ENCODE measurements at regions not wholly inside any gene's neighbourhood (a gene's known extent, or its start where the extent isn't known, plus 50 kb on each side); places are given as distances from the start of the nearest gene placed in this dataset.

GRCh38 chr22:44647141-44647540 lies 54.9 kb upstream of the PRR5 start:
- H3K27me3 ChIP-seq (ENCODE audit: control insufficient read depth, insufficient read depth, low read length): 0 out of 2 replicates have a peak, but pooled peaks cover 2% of the 10 kb centered on the region
- H2AK5ac ChIP-seq (ENCODE audit: low read depth, low read length): no peak overlapping the region
- H3K18ac ChIP-seq (ENCODE audit: low read depth, low read length): no peak overlapping the region
- intact Hi-C loops (cut with micrococcal nuclease) (no loop called here), dilution Hi-C loops (cut with HindIII; ENCODE audit: low sequenced_read_pairs, unreplicated experiment) (no loop called here), in situ Hi-C loops (cut with MboI; ENCODE audit: low sequenced_read_pairs) (loop anchor here (25.0 kb wide), 1 partner anchor 1260 kb away; no protein-coding TSS in a partner anchor)
- ChIA-PET CTCF (interaction anchor here (0.7 kb wide), 2 partner anchors 17 to 654 kb away, joined by 3 to 4 read pairs; no protein-coding TSS in a partner anchor), POLR2A (ENCODE audit: unreplicated experiment) (no interaction called here)
- H3K9me3 ChIP-seq (ENCODE audit: control insufficient read depth, insufficient read depth, low read length): no peaks in the 10 kb centered on the region
- no peak overlapping the region for H2AFZ ChIP-seq (replicated peaks; ENCODE audit: low read length, poor library complexity)
- H4K8ac ChIP-seq (ENCODE audit: low read depth in 2 of 2, low read length in 2 of 2): no peak overlapping the region
- no peaks in the 10 kb centered on the region for H3K36me3 ChIP-seq (ENCODE audit: control insufficient read depth, insufficient read depth, low read length)
- no peak overlapping the region for H2BK120ac ChIP-seq (ENCODE audit: low read depth, low read length)
- H4K5ac ChIP-seq (ENCODE audit: low read depth, low read length): no peak overlapping the region
- WGBS, 2 experiments (ENCODE audit: extremely low coverage in 2 of 2, insufficient read length in 1 of 2): no CpG with 5 or more reads among the region's 7 CpGs
- no peak overlapping the region for H2BK5ac ChIP-seq (ENCODE audit: low read depth, low read length, poor library complexity, severe bottlenecking)
- H3K4me2 ChIP-seq (ENCODE audit: low read depth, low read length): no peak overlapping the region
- H2BK20ac ChIP-seq (ENCODE audit: low read depth, low read length): no peak overlapping the region
- BruUV-seq (replicated peaks): no TSS peak
- H2BK15ac ChIP-seq (ENCODE audit: low read depth, low read length): no peak overlapping the region
- H3K23ac ChIP-seq (ENCODE audit: low read depth, low read length): no peak overlapping the region
- ATAC-seq (ENCODE audit: low read depth): no peak
- H3K4ac ChIP-seq (ENCODE audit: low read depth, low read length): 0 out of 2 replicates have a peak overlapping the region, but pooled peaks have one; percentile 34
- TF ChIP-seq RAD21 (IDR thresholded peaks at IDR 0.05; ENCODE audit: low read length): no peak
- TF ChIP-seq, protein P1, sequence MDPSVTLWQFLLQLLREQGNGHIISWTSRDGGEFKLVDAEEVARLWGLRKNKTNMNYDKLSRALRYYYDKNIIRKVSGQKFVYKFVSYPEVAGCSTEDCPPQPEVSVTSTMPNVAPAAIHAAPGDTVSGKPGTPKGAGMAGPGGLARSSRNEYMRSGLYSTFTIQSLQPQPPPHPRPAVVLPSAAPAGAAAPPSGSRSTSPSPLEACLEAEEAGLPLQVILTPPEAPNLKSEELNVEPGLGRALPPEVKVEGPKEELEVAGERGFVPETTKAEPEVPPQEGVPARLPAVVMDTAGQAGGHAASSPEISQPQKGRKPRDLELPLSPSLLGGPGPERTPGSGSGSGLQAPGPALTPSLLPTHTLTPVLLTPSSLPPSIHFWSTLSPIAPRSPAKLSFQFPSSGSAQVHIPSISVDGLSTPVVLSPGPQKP (IDR thresholded peaks at IDR 0.05; ENCODE audit: borderline replicate concordance, low read depth, low read length): no peak
- peaks cover 9% of the 10 kb centered on the region for H3K9me1 ChIP-seq (ENCODE audit: insufficient read depth, low read length)
- H4K91ac ChIP-seq (ENCODE audit: insufficient read depth, low read depth, low read length): no peak overlapping the region
- peaks cover 12% of the 10 kb centered on the region for H3K4me1 ChIP-seq (ENCODE audit: control insufficient read depth, insufficient read depth, low read length)
- H3K79me1 ChIP-seq (ENCODE audit: low read depth in 1 of 2, low read length in 2 of 2): no peaks in the 10 kb centered on the region
- H3K56ac ChIP-seq (ENCODE audit: extremely low read depth, insufficient read depth, low read length): no peak overlapping the region
- no peak overlapping the region for H3K14ac ChIP-seq (replicated peaks; ENCODE audit: low read depth, low read length)
- DNase-seq: no peak
- no peaks in the 10 kb centered on the region for H4K20me1 ChIP-seq (ENCODE audit: insufficient read depth, low read length)
- H3K9ac ChIP-seq (ENCODE audit: low read depth, low read length): no peak overlapping the region
- H3K27ac ChIP-seq (ENCODE audit: insufficient read depth, low read length): no peak overlapping the region
- H3K4me3 ChIP-seq (ENCODE audit: insufficient read depth, low read depth, low read length): no peak overlapping the region
- H2AK9ac ChIP-seq (replicated peaks; ENCODE audit: low read depth, low read length, poor library complexity): no peak overlapping the region
